ENCODE measurements at regions not wholly inside any gene's neighbourhood (a gene's known extent, or its start where the extent isn't known, plus 50 kb on each side); places are given as distances from the start of the nearest gene placed in this dataset.

GRCh38 chr5:165244407-165244806, 1739.0 kb downstream of the MAT2B start:
- TF ChIP-seq CTCF (IDR thresholded peaks at IDR 0.05 in 4 of 5, conservative IDR thresholded peaks at IDR 0.05 in 1 of 5), result no peak
- no peak for TF ChIP-seq POLR2A (IDR thresholded peaks at IDR 0.05)

Data from gastrocnemius medialis (tissue), 4 donors.